HG02981 (cell line): ENCODE measurements at regions not wholly inside any gene's neighbourhood (a gene's known extent, or its start where the extent isn't known, plus 50 kb on each side); places are given as distances from the start of the nearest gene placed in this dataset.
"Not testable (repeated sequence)": the region's sequence is repeated elsewhere in the genome, so short reads cannot be mapped to it uniquely, and the experiment has no call there.

Experiments
- ATAC-seq: cut with Tn5 transposase; IDR thresholded peaks from one replicate; pipeline ENCODE4 v1.9.1; 2021; ENCODE audit warnings: mild to moderate bottlenecking, moderate library complexity; ENCODE audit not compliant: unreplicated experiment

GRCh38 chr6:27178860-27179259, 68.6 kb upstream of the PRSS16 start:
- ATAC-seq: no peak

GRCh38 chr6:27183060-27183832, 64.3 kb upstream of the PRSS16 start:
- ATAC-seq: no peak

GRCh38 chr6:27187231-27188060, 60.1 kb upstream of the PRSS16 start:
- ATAC-seq: no peak

GRCh38 chr6:27188061-27188884, 59.2 kb upstream of the PRSS16 start:
- peak; percentile 79 for ATAC-seq

- ATAC-seq: peak; percentile 63
These were observed 58.5 kb upstream of the PRSS16 start for GRCh38 chr6:27188885-27189418.

GRCh38 chr6:27190126-27190525, 57.4 kb upstream of the PRSS16 start:
- ATAC-seq: no peak

- not testable (repeated sequence) for ATAC-seq
These were observed 53.0 kb upstream of the PRSS16 start for GRCh38 chr6:27194453-27194852.

GRCh38 chr6:27195547-27195946, 52.0 kb upstream of the PRSS16 start:
- not testable (repeated sequence) for ATAC-seq
